ENCODE measurements at regions not wholly inside any gene's neighbourhood (a gene's known extent, or its start where the extent isn't known, plus 50 kb on each side); places are given as distances from the start of the nearest gene placed in this dataset.

- TF ChIP-seq CTCF (conservative IDR thresholded peaks at IDR 0.05) = no peak
- DNase-seq (ENCODE audit: extremely low spot score, unreplicated experiment) = no peak
- no peak overlapping the region for H3K27ac Mint-ChIP-seq
- peaks cover 6% of the 10 kb centered on the region for H3K9me3 Mint-ChIP-seq
- no peaks in the 10 kb centered on the region for H3K4me1 Mint-ChIP-seq (ENCODE audit: unreplicated experiment)
- H3K4me3 Mint-ChIP-seq = no peak overlapping the region
- H3K27me3 Mint-ChIP-seq = peaks cover 46% of the 10 kb centered on the region
- no peaks in the 10 kb centered on the region for H3K36me3 Mint-ChIP-seq
These were observed 93.8 kb upstream of the IGF1R start for GRCh38 chr15:98554272-98555172.

GRCh38 chr15:98555173-98555515 is 93.2 kb upstream of the IGF1R start:
- Mint-ChIP-seq H3K36me3 (no peaks in the 10 kb centered on the region), H3K4me1 (ENCODE audit: unreplicated experiment) (no peaks in the 10 kb centered on the region), H3K27ac (no peak overlapping the region), H3K4me3 (no peak overlapping the region), H3K27me3 (peaks cover 45% of the 10 kb centered on the region), H3K9me3 (peaks cover 6% of the 10 kb centered on the region)
- TF ChIP-seq CTCF (conservative IDR thresholded peaks at IDR 0.05) = no peak
- no peak for DNase-seq (ENCODE audit: extremely low spot score, unreplicated experiment)

DNA sequence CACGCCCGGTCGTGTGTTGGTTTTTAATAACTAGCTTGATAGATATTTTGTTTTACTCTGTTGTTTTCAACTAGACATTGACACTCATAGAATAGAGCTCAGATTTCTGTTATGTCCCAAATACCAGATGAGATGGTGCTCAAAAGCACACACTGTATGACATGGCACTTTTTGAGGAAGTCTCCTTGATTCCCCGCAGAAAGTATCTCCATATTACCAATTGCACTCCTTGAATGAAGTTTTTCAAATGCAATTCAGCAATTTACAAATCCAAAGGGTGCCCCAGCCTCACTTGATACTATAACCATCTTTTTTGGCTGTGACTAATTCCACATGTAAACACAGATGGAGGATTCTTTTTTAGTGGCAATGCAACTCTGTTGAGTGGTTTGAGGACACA is 92.0 kb upstream of the IGF1R start:
- TF ChIP-seq CTCF (conservative IDR thresholded peaks at IDR 0.05) = no peak
- H3K9me3 Mint-ChIP-seq = peaks cover 6% of the 10 kb centered on the region
- H3K4me3 Mint-ChIP-seq = no peak overlapping the region
- H3K4me1 Mint-ChIP-seq (ENCODE audit: unreplicated experiment) = no peaks in the 10 kb centered on the region
- peaks cover 41% of the 10 kb centered on the region for H3K27me3 Mint-ChIP-seq
- no peaks in the 10 kb centered on the region for H3K36me3 Mint-ChIP-seq
- no peak for DNase-seq (ENCODE audit: extremely low spot score, unreplicated experiment)
- no peak overlapping the region for H3K27ac Mint-ChIP-seq

DNA sequence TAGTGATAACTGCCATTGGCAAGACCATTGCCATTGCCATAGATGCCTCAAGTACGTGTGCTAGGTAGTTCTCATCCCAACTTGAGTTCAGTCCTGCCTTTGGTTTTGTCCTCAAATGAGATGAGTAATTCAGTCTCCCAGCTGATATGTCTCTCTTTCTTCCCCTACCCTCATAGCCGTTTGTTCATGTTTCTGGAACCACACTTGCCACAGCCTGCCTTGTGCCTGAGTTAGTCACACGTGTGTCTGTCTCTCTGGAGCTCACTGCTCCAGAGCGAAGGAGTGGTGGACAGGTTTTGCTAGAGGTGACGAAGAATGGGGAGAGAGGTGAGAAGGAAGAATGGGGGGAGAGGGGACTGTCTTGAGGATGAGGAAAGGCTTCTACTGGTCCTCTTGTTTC is 88.0 kb upstream of the IGF1R start:
- peak; percentile 32 for DNase-seq (ENCODE audit: extremely low spot score, unreplicated experiment)
- no peak for TF ChIP-seq CTCF (conservative IDR thresholded peaks at IDR 0.05)
- peaks cover 6% of the 10 kb centered on the region for H3K9me3 Mint-ChIP-seq
- no peak overlapping the region for H3K27ac Mint-ChIP-seq
- no peaks in the 10 kb centered on the region for H3K36me3 Mint-ChIP-seq
- peaks cover 6% of the 10 kb centered on the region for H3K4me1 Mint-ChIP-seq (ENCODE audit: unreplicated experiment)
- H3K27me3 Mint-ChIP-seq = peaks cover 26% of the 10 kb centered on the region
- H3K4me3 Mint-ChIP-seq = no peak overlapping the region

- H3K27me3 Mint-ChIP-seq = peaks cover 23% of the 10 kb centered on the region
- H3K4me3 Mint-ChIP-seq = no peak overlapping the region
- H3K9me3 Mint-ChIP-seq = peaks cover 6% of the 10 kb centered on the region
- DNase-seq (ENCODE audit: extremely low spot score, unreplicated experiment) = no peak
- TF ChIP-seq CTCF (conservative IDR thresholded peaks at IDR 0.05) = no peak
- H3K36me3 Mint-ChIP-seq = no peaks in the 10 kb centered on the region
- peaks cover 6% of the 10 kb centered on the region for H3K4me1 Mint-ChIP-seq (ENCODE audit: unreplicated experiment)
- H3K27ac Mint-ChIP-seq = no peak overlapping the region
These were observed 87.0 kb upstream of the IGF1R start for GRCh38 chr15:98561169-98561941.
